ENCODE measurements at regions not wholly inside any gene's neighbourhood (a gene's known extent, or its start where the extent isn't known, plus 50 kb on each side); places are given as distances from the start of the nearest gene placed in this dataset.

DNA sequence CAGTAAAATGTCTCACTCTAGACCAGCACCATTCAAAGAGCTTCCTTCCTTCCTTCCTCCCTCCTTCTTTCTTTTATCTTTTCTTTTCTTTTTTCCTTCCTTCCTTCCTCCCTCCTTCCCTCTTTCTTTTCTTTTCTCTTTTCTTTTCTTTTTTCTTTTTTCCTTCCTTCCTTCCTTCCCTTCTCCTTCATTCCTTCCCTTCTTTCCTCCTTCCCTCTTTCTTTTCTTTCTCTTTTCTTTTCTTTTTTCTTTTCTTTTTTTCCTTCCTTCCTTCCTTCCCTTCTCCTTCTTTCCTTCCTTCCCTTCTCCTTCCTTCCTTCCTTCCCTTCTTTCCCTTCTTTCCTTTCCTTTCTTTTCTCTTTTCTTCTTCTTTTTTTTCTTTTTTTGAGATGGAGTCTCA is 985.1 kb downstream of the DSC3 start:
- no peak overlapping the region for H3K27ac Mint-ChIP-seq
- H3K4me1 ChIP-seq (ENCODE audit: insufficient read depth, low read length): no peaks in the 10 kb centered on the region
- H3K27ac ChIP-seq (ENCODE audit: low read depth, low read length): no peak overlapping the region
- H3K36me3 Mint-ChIP-seq: no peaks in the 10 kb centered on the region
- no peak overlapping the region for H3K4me3 ChIP-seq (ENCODE audit: low read length)
- H3K36me3 ChIP-seq (ENCODE audit: insufficient read depth, low read length): no peaks in the 10 kb centered on the region
- ChIA-PET POLR2A (no interaction called here), CTCF (no interaction called here)
- H3K9me3 ChIP-seq (ENCODE audit: low read length): no peaks in the 10 kb centered on the region
- no peaks in the 10 kb centered on the region for H3K27me3 ChIP-seq (ENCODE audit: insufficient read depth, low read length, poor library complexity, severe bottlenecking)
- H3K4me3 Mint-ChIP-seq: no peak overlapping the region
- DNase-seq: no peak
- peaks cover 2 to 34% (median 12%) of the 10 kb centered on the region in 5 donors for H3K9me3 Mint-ChIP-seq
- H3K27me3 Mint-ChIP-seq: no peaks in the 10 kb centered on the region
- no peaks in the 10 kb centered on the region for H3K4me1 Mint-ChIP-seq

DNA sequence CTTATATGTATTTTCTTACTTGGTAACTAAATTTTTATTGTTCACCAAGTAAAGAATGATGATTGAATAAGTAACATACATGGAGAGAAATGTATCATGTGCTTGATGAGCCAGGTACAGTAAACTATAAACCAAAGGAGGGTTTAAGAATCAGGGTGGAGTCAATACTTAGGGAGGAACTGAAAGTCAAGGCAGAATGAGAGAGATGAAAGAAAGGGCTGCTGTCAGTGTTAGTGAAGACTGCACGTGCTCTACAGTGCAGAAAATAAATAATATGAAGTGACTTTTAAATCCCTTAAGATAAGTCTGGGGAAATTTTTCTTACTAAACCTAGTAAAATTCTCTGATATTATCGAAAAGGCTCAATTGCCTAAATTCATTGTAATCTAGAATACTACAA is 986.0 kb downstream of the DSC3 start:
- Mint-ChIP-seq H3K27ac (no peak overlapping the region), H3K9me3 (peaks cover 0 to 27% (median 7%) of the 10 kb centered on the region in 5 donors), H3K4me1 (no peaks in the 10 kb centered on the region), H3K36me3 (no peaks in the 10 kb centered on the region), H3K27me3 (no peaks in the 10 kb centered on the region), H3K4me3 (no peak overlapping the region)
- H3K27me3 ChIP-seq (ENCODE audit: insufficient read depth, low read length, poor library complexity, severe bottlenecking): no peaks in the 10 kb centered on the region
- H3K9me3 ChIP-seq (ENCODE audit: low read length): no peaks in the 10 kb centered on the region
- no peaks in the 10 kb centered on the region for H3K4me1 ChIP-seq (ENCODE audit: insufficient read depth, low read length)
- POLR2A ChIA-PET: no interaction called here
- no peaks in the 10 kb centered on the region for H3K36me3 ChIP-seq (ENCODE audit: insufficient read depth, low read length)
- CTCF ChIA-PET: no interaction called here
- H3K4me3 ChIP-seq (ENCODE audit: low read length): no peak overlapping the region
- DNase-seq: no peak
- H3K27ac ChIP-seq (ENCODE audit: low read depth, low read length): no peak overlapping the region

DNA sequence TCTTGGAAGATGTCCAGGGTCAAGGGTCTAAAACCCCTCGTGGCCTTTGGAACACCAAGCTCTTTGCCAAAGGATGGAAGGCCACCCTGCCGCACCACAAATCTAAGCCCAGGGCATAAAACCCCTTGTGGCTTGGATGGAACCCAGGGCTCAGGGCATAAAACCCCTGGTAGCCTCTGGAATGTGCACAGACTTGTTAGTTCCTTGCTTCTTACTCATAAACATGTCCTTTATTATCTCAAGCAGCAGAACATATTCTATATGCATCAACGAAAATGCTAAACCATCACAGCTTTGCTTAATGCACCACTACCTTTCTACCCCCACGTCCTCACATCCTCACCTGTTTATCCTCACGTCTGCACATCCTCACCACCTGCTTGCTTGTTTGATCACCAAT is 998.0 kb downstream of the DSC3 start:
- H3K4me3 Mint-ChIP-seq: no peak overlapping the region
- no peak overlapping the region for H3K27ac ChIP-seq (ENCODE audit: low read depth, low read length)
- H3K27me3 ChIP-seq (ENCODE audit: insufficient read depth, low read length, poor library complexity, severe bottlenecking): no peaks in the 10 kb centered on the region
- no peak overlapping the region for H3K4me3 ChIP-seq (ENCODE audit: low read length)
- H3K36me3 ChIP-seq (ENCODE audit: insufficient read depth, low read length): no peaks in the 10 kb centered on the region
- POLR2A ChIA-PET: no interaction called here
- no peaks in the 10 kb centered on the region for H3K9me3 ChIP-seq (ENCODE audit: low read length)
- no peak overlapping the region for H3K27ac Mint-ChIP-seq
- DNase-seq: no peak
- H3K27me3 Mint-ChIP-seq: no peaks in the 10 kb centered on the region
- H3K36me3 Mint-ChIP-seq: no peaks in the 10 kb centered on the region
- H3K9me3 Mint-ChIP-seq: peaks cover 4 to 26% (median 7%) of the 10 kb centered on the region in 5 donors
- no peaks in the 10 kb centered on the region for H3K4me1 Mint-ChIP-seq
- CTCF ChIA-PET: no interaction called here
- no peaks in the 10 kb centered on the region for H3K4me1 ChIP-seq (ENCODE audit: insufficient read depth, low read length)

DNA sequence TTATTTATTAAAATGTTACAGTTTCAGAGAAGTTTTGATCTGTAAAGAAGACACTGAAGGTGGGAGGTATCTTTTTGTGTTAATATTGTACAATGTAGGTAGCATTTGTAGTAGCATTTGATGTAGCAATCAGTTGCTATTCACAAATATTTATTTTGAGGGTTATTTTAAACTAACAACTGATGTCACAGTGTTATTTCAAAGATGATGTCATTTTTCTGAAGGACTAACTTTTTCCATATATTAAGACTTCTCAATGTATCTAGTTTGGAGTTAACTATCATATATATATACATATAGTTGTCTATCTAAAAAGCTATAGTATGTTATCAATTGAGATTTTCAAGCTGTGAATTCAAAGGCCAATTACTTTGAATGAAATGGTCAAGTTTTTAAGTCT is 1003.3 kb downstream of the DSC3 start:
- H3K27ac Mint-ChIP-seq: no peak overlapping the region
- ChIA-PET CTCF (no interaction called here), POLR2A (no interaction called here)
- Histone ChIP-seq H3K4me1 (ENCODE audit: insufficient read depth, low read length) (no peaks in the 10 kb centered on the region), H3K27me3 (ENCODE audit: insufficient read depth, low read length, poor library complexity, severe bottlenecking) (no peaks in the 10 kb centered on the region), H3K27ac (ENCODE audit: low read depth, low read length) (no peak overlapping the region), H3K36me3 (ENCODE audit: insufficient read depth, low read length) (no peaks in the 10 kb centered on the region), H3K9me3 (ENCODE audit: low read length) (no peaks in the 10 kb centered on the region), H3K4me3 (ENCODE audit: low read length) (no peak overlapping the region)
- no peaks in the 10 kb centered on the region for H3K36me3 Mint-ChIP-seq
- peaks cover under 1 to 37% (median 10%) of the 10 kb centered on the region in 5 donors for H3K9me3 Mint-ChIP-seq
- H3K27me3 Mint-ChIP-seq: no peaks in the 10 kb centered on the region
- no peak overlapping the region for H3K4me3 Mint-ChIP-seq
- H3K4me1 Mint-ChIP-seq: no peaks in the 10 kb centered on the region
- no peak for DNase-seq

DNA sequence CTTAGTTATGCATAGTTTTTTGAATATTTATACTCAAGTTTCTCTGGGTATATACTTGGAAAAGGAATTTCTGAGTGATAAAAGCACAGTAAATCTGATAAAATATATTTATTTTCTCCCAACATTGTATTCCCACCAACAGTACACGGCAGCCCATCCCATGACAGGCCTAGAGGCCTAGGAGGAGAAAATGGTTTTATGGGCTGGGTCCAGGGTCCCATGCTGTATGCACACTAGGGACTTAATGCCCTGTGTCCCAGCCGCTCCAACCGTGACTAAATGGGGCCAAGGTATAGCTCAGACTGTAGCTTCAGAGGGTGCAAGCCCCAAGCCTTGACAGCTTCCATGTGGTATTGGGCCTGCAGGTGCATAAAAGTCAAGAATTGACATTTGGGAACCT is 1007.7 kb downstream of the DSC3 start:
- no peak overlapping the region for H3K4me3 ChIP-seq (ENCODE audit: low read length)
- H3K36me3 ChIP-seq (ENCODE audit: insufficient read depth, low read length): no peaks in the 10 kb centered on the region
- POLR2A ChIA-PET: no interaction called here
- no peaks in the 10 kb centered on the region for H3K27me3 ChIP-seq (ENCODE audit: insufficient read depth, low read length, poor library complexity, severe bottlenecking)
- H3K9me3 Mint-ChIP-seq: peaks cover 5 to 43% (median 10%) of the 10 kb centered on the region in 5 donors
- no peaks in the 10 kb centered on the region for H3K36me3 Mint-ChIP-seq
- DNase-seq: no peak
- CTCF ChIA-PET: no interaction called here
- no peaks in the 10 kb centered on the region for H3K27me3 Mint-ChIP-seq
- H3K4me1 ChIP-seq (ENCODE audit: insufficient read depth, low read length): no peaks in the 10 kb centered on the region
- H3K4me3 Mint-ChIP-seq: no peak overlapping the region
- no peaks in the 10 kb centered on the region for H3K9me3 ChIP-seq (ENCODE audit: low read length)
- H3K27ac ChIP-seq (ENCODE audit: low read depth, low read length): no peak overlapping the region
- H3K27ac Mint-ChIP-seq: no peak overlapping the region
- no peaks in the 10 kb centered on the region for H3K4me1 Mint-ChIP-seq

DNA sequence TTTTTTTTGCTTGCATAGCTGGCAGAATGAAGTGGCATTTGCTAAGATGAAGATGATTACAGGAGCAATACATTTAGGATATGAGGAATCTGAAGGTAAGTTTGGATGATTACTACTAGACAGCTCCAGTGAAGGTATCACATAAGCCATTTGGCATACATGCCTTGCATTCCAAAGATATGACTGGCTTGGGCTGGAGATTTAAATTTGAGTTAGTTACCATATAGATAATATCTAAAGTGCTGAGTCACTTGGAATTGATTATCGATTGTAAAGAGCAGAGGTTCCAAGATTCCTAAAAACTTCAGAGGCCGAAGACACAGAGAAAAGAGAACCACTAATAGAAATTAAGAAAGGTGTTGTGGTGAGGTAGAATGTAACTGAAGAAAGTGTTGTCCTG is 1026.4 kb downstream of the DSC3 start:
- CTCF ChIA-PET: no interaction called here

DNA sequence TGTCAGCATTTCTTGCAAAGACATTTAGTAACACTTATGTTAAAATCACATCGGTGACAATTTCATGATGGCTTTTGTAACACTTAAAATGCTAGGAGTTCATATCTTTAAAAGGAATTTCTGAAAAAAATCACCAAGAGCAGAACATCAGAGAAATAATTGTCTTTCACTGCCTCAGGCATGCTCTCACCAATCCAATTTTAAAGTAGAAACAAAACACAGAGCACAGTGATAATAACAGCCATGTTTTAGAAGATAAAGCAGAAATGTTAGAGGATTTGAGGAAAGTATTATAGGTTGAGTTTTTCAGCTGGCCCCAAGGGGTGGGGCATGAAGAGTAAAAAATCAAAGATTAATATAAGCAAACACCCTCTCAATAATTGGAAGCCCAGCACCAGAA is 1037.6 kb downstream of the DSC3 start:
- H3K36me3 Mint-ChIP-seq: no peaks in the 10 kb centered on the region
- H3K27me3 Mint-ChIP-seq: no peaks in the 10 kb centered on the region
- H3K27me3 ChIP-seq (ENCODE audit: insufficient read depth, low read length, poor library complexity, severe bottlenecking): no peaks in the 10 kb centered on the region
- no peak overlapping the region for H3K4me3 Mint-ChIP-seq
- no peaks in the 10 kb centered on the region for H3K36me3 ChIP-seq (ENCODE audit: insufficient read depth, low read length)
- no peak overlapping the region for H3K4me3 ChIP-seq (ENCODE audit: low read length)
- H3K9me3 Mint-ChIP-seq: peaks cover 0 to 31% (median 4%) of the 10 kb centered on the region in 5 donors
- no peak overlapping the region for H3K27ac Mint-ChIP-seq
- no peak overlapping the region for H3K27ac ChIP-seq (ENCODE audit: low read depth, low read length)
- no peaks in the 10 kb centered on the region for H3K9me3 ChIP-seq (ENCODE audit: low read length)
- H3K4me1 ChIP-seq (ENCODE audit: insufficient read depth, low read length): no peaks in the 10 kb centered on the region
- no peaks in the 10 kb centered on the region for H3K4me1 Mint-ChIP-seq
- POLR2A ChIA-PET: no interaction called here
- DNase-seq: no peak
- CTCF ChIA-PET: no interaction called here

More for the DNA sequence above, 1026.4 kb downstream of the DSC3 start:
- H3K4me1 Mint-ChIP-seq: no peaks in the 10 kb centered on the region
- peaks cover 2 to 25% (median 5%) of the 10 kb centered on the region in 5 donors for H3K9me3 Mint-ChIP-seq
- H3K9me3 ChIP-seq (ENCODE audit: low read length): no peaks in the 10 kb centered on the region
- DNase-seq: no peak
- POLR2A ChIA-PET: no interaction called here
- H3K36me3 Mint-ChIP-seq: no peaks in the 10 kb centered on the region
- no peaks in the 10 kb centered on the region for H3K27me3 Mint-ChIP-seq
- H3K27me3 ChIP-seq (ENCODE audit: insufficient read depth, low read length, poor library complexity, severe bottlenecking): no peaks in the 10 kb centered on the region
- no peaks in the 10 kb centered on the region for H3K36me3 ChIP-seq (ENCODE audit: insufficient read depth, low read length)
- no peak overlapping the region for H3K4me3 ChIP-seq (ENCODE audit: low read length)
- no peak overlapping the region for H3K4me3 Mint-ChIP-seq
- H3K27ac ChIP-seq (ENCODE audit: low read depth, low read length): no peak overlapping the region
- H3K4me1 ChIP-seq (ENCODE audit: insufficient read depth, low read length): no peaks in the 10 kb centered on the region
- no peak overlapping the region for H3K27ac Mint-ChIP-seq

DNA sequence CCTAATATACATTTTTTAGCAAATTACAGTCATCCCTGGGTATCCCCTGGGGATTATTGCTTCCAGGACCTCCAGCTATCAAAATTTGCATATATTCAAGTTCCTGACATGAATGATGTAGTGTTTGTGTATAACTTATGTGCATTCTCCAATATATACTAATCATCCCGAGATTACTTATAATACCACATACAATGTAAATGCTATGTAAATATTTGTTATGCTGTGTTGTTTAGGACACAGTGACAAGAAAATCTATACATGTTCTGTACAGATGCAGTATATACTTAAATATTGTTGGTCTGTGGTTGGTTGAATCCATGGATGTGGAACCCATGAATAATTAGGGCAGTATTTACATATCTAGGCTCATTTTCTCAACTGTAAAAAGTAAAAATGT is 1060.3 kb downstream of the DSC3 start:
- CTCF ChIA-PET: no interaction called here

DNA sequence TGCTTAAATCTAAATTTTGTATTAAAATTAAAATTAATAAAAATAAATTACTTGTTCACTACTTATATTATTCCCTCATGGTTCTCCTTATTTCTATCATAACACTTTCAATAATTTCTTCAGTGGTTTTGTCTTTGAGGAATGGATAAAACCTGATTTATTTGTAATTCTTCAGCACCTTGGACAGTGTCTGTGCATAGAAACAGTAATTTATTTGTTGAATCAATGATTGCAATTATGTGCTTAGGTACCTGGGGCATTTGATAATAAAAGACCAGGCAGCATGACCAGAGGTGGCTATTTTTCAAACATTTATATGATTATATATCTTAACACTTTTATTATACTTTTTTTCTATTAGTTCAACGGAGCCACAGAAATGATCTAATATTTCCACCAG is 1062.7 kb downstream of the DSC3 start:
- no peaks in the 10 kb centered on the region for H3K27me3 Mint-ChIP-seq
- no peak for DNase-seq
- H3K9me3 Mint-ChIP-seq: peaks cover 0 to 37% (median 2%) of the 10 kb centered on the region in 5 donors
- no peaks in the 10 kb centered on the region for H3K27me3 ChIP-seq (ENCODE audit: insufficient read depth, low read length, poor library complexity, severe bottlenecking)
- H3K9me3 ChIP-seq (ENCODE audit: low read length): no peaks in the 10 kb centered on the region
- H3K36me3 Mint-ChIP-seq: peaks cover 0 to 2% (median 0%) of the 10 kb centered on the region in 3 donors
- H3K27ac Mint-ChIP-seq: no peak overlapping the region
- ChIA-PET POLR2A (no interaction called here), CTCF (no interaction called here)
- no peaks in the 10 kb centered on the region for H3K4me1 Mint-ChIP-seq
- no peaks in the 10 kb centered on the region for H3K4me1 ChIP-seq (ENCODE audit: insufficient read depth, low read length)
- no peak overlapping the region for H3K4me3 Mint-ChIP-seq
- H3K27ac ChIP-seq (ENCODE audit: low read depth, low read length): no peak overlapping the region
- H3K36me3 ChIP-seq (ENCODE audit: insufficient read depth, low read length): no peaks in the 10 kb centered on the region
- H3K4me3 ChIP-seq (ENCODE audit: low read length): no peak overlapping the region

More for the DNA sequence above, 1060.3 kb downstream of the DSC3 start:
- Histone ChIP-seq H3K9me3 (ENCODE audit: low read length) (no peaks in the 10 kb centered on the region), H3K27me3 (ENCODE audit: insufficient read depth, low read length, poor library complexity, severe bottlenecking) (no peaks in the 10 kb centered on the region), H3K4me3 (ENCODE audit: low read length) (no peak overlapping the region), H3K27ac (ENCODE audit: low read depth, low read length) (no peak overlapping the region), H3K4me1 (ENCODE audit: insufficient read depth, low read length) (no peaks in the 10 kb centered on the region), H3K36me3 (ENCODE audit: insufficient read depth, low read length) (no peaks in the 10 kb centered on the region)
- H3K9me3 Mint-ChIP-seq: peaks cover 2 to 38% (median 9%) of the 10 kb centered on the region in 5 donors
- H3K4me3 Mint-ChIP-seq: no peak overlapping the region
- H3K36me3 Mint-ChIP-seq: no peaks in the 10 kb centered on the region
- no peaks in the 10 kb centered on the region for H3K4me1 Mint-ChIP-seq
- no peaks in the 10 kb centered on the region for H3K27me3 Mint-ChIP-seq
- DNase-seq: no peak
- POLR2A ChIA-PET: no interaction called here
- H3K27ac Mint-ChIP-seq: no peak overlapping the region

Data from CD8-positive, alpha-beta memory T cell (primary cell).